NCI-H2107 treated with DMSO at 0.1 percent for 48 hours (cell line): ENCODE measurements at regions not wholly inside any gene's neighbourhood (a gene's known extent, or its start where the extent isn't known, plus 50 kb on each side); places are given as distances from the start of the nearest gene placed in this dataset.
A peak's percentile ranks its signal among the peaks of the same experiment; 100 is the strongest.
"Not testable (repeated sequence)": the region's sequence is repeated elsewhere in the genome, so short reads cannot be mapped to it uniquely, and the experiment has no call there.

ENCODE experiments used
- DNase-seq: peaks from one replicate; lab custom pipeline; 2025; ENCODE audit not compliant: unreplicated experiment; lab: John Stamatoyannopoulos, UW

DNA sequence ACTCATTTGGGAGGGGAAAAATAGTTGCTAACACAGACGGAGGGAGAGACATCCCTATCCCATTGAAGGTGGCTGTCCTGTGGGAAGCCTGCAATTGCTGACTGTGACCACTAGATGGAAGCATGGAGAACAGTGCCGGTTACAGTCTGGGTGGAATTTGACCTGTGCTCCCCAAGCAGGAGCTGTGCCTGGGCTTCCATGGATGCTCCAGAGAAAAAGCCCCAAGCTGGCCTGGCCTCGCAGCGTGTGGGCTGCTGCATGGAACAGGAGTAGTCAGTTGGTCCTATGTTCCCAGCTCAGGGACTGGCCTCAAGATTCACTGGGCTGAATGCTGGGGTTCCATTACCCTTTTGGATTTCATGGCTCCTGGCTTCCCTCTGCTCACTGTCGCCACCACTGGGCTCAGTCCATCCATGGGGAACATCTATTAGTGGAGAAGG, 116.3 kb upstream of the CHD6 start:
- DNase-seq, result peak; percentile 32

DNA sequence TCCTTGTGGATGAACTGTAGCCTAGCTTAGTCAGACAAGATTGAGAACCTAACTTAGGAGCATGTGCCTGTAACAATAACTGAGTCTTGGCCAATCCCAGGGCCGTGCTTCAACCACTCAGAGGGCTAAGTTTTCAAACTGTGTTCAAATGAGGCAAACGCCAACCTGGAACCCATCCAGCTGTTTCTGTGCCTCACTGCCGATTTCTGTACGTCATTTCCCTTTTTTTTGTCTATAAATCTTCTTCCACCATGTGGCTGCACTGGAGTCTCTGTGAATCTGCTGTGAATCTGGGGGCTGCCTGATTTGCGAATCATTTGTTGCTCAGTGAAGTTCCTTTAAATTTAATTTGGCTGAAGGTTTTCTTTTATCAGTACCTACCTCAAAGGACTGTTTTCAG, 115.0 kb upstream of the CHD6 start:
- DNase-seq, result no peak

DNA sequence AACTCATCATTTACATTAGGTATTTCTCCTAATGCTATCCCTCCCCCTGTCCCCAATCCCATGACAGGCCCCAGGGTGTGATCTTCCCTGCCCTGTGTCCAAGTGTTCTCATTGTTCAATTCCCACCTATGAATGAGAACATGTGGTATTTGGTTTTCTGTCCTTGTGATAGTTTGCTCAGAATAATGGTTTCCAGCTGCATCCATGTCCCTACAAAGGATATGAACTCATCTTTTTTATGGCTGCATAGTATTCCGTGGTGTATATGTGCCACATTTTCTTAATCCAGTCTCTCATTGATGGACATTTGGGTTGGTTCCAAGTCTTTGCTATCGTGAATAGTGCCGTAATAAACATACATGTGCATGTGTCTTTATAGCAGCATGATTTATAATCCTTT, 113.0 kb upstream of the CHD6 start:
- DNase-seq, result not testable (repeated sequence)

DNA sequence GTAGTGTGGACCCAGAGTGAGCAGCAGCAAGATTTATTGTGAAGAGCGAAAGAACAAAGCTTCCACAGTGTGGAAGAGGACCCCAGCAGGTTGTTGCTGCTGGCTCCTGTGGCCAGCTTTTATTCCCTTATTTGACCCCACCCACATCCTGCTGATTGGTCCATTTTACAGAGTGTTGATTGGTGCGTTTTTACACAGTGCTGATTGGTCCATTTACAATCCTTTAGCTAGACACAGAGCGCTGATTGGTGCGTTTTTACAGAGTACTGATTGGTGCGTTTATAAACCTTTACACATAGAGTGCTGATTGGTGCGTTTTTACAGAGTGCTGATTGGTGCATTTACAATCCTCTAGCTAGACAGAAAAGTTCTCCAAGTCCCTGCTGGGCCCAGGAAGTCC, 109.5 kb upstream of the CHD6 start:
- DNase-seq, result not testable (repeated sequence)

GRCh38 chr20:41726727-41727126, 108.5 kb upstream of the CHD6 start:
- no peak for DNase-seq

- no peak for DNase-seq
Measured at GRCh38 chr20:41719151-41719550, 101.0 kb upstream of the CHD6 start.

GRCh38 chr20:41717483-41717882, 99.3 kb upstream of the CHD6 start:
- DNase-seq, result peak; percentile 17

DNA sequence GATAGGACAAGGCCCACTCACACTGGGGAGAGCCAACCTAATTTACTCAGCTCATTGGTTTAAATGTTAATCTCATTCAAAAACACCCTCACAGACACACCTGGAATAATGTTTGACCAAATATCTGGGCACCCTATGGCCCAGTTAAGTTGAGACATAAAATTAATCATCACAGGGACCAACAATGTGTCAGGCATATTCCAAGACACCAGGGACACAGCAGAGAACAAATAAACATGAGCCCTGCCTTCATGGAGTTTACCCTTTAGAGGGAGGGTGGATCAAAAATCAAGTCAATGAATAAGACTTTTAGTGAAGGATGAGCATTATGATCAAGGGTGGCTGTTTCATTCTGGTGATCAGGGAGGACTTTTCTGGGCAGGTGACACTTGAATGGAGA, 98.7 kb upstream of the CHD6 start:
- no peak for DNase-seq

DNA sequence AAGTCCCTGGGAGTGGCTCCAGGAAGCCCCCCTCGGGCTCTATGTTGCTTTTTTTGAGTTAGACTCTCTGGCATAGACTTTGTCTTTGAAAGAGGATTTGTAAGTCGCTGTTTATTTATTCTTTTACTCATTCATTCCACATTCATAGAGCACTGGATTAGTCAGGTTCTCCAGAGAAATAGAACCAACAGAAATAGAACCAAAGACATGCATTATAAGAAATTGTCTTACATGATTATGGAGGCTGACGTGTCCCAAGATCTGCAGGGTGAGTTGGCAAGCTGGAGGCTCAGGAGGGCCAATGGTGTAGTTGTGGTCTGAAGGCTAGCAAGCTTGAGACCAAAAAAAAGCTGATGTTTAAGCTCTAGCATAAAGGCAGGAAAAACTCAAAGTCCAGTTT, 98.3 kb upstream of the CHD6 start:
- DNase-seq, result no peak

DNA sequence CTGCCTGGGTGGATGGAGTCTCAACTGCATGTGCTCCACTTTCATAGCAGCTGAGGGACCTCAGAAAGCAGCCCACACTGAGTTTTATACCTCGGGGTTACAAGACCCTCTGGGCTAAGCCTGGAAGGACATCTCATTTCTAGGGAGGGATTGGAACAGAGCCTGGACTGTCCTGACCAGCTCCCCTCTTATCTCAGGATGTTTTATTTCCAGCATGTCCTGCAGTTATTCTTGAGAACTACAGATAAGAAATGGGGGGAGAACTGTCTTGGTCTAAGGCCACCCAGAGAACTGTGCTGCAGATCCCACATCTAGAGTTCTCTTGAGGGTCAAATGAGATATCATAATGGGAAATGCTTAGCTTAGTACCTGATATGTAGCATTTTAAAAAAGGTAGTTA, 97.3 kb upstream of the CHD6 start:
- DNase-seq, result no peak

DNA sequence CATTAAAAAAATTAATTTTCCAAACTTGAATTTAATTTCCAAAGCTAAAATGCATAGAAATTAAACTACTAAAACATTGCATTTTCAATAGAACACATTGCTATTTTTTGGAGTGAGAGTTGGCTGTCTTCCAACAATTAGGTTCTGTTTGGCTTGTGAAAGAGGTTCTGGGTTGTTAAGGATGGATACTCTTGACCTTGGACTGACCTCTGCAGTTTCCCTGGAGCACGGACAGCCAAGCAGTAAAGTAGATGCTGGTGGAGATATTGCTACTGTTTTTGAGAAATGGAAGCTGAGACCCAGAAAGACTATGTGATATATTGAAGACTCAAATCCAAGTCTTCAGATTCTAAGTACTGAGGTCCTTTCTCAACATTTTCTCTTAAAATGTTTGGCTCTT, 95.9 kb upstream of the CHD6 start:
- DNase-seq, result no peak

DNA sequence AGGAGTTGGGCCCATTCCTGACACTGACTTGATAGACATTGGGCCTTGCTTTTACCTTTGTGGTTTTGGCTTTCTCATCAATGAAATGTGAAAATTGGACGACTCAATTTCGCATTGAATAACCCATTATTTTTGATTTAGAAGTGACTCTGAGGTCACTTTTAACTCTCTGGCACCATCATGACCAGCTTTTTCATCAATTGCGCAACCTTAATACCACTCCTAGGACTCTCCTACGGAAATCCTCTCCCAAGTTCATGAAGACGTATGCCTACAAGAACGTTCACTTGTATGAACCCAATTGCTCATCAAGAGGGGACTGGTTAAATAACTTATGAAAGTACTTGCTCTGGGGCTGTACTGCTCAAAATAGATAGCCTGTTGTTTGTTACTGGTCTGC, 86.7 kb upstream of the CHD6 start:
- DNase-seq, result no peak

DNA sequence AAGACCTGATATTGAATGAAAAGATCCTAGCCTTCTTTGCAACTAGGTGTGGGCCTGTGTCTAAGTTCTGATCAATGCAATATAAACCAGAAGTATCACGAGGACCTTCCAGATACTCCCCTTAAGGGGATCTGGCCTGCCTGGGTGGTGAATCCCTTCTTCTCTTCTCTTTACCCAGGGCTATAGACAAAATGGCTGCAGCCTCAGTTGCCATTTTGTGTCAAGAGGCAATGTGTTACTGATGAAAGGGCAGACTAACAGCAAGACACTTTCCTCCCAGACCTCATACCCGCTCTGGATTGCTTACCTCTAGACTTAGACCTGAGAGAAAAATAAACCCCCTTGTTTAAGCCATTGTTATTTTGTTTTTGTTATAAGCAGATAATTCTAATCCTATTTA, 84.5 kb upstream of the CHD6 start:
- DNase-seq, result no peak

DNA sequence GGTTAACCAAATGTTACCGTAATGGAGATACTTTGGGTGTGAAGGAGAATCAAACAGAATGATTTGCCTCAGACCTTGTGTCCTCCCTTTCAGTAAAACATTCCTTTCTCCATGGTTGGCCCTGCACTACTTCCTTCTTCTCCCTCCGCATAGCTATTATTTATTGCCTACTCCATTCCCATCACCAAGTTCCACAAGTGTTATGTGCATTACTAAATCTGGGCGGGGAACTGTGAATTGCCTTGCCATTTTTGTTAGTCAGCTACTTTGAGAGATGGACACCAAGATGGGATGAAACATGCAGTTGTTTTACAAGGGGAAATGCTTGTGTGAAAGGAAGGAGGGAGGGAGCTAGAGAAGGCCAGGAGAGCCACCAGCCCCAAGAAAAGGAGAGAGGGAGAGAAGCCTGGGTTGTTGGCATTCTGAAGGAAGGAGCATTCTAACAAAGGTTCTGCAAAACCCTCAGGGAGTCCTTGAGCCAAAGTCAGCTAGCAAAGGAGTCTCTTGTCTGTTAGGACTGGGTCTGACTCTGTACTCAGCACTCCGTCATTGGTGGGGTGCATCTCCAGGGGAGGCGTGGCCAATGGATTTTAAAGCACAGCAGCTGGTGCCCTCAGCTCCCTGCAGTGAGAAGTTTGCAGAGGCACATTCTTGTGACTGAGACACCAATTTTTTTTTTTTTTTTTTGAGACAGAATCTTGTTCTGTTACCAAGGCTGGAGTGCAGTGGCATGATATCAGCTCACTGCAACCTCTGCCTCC, 83.6 kb upstream of the CHD6 start:
- no peak for DNase-seq

GRCh38 chr20:41699673-41700072, 81.5 kb upstream of the CHD6 start:
- DNase-seq, result not testable (repeated sequence)

DNA sequence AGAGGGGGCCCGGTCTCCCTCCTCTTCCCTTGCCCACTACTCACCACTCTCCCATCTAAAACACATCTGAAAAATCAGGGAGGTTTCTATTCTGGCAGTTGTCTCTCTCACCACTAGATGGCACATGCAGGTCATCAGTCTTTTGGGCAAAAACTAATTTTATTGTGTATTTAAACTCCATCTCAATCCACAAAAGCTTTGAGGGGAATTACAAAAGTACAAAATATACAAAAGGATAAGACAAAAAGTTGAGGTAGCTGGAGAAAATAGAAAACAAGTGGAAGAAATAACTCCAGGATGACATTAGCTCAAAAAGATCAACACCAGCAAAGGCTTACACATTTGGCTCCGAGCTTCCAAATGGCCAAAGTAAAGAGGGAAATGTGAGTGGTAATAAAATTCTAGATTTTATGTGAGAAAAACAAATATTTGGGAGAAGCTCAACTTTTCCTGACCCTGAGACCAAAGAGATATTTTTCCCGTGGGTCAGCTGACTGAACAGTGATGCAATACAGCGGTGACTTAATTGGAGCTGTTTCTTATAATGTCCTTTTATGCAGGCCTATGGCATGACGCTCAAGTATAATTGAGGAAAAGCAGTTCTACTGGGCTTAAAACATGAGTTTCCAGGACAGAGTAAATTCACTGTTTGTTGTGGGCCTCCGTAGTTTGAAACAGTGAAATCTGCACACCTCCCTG, 79.8 kb upstream of the CHD6 start:
- DNase-seq, result no peak

- DNase-seq, result no peak
Measured at GRCh38 chr20:41696428-41696827, 78.3 kb upstream of the CHD6 start.

DNA sequence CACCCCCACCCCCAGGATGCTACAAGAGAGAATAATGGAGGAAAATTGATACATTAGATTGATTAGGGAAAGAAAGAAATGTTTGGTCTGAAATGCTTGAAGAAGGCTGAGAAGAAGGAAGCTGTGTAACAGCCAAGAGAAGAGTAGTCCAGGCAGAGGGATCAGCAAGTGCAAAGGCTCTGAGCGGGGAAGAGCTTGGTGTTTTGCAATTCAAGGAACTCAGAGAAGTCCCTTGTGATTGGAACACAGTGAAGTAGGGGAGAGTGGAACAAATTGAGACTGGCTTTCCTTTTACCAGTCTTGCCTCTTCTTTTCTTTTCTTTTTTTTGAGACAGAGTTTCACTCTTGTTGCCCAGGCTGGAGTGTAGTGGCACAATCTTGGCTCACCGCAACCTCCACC, 76.6 kb upstream of the CHD6 start:
- no peak for DNase-seq

GRCh38 chr20:41693136-41693979, 75.2 kb upstream of the CHD6 start:
- peak; percentile 82 for DNase-seq

- DNase-seq, result peak; percentile 20
Measured at GRCh38 chr20:41692479-41693135, 74.4 kb upstream of the CHD6 start.

- no peak for DNase-seq
Measured at GRCh38 chr20:41691443-41691842, 73.3 kb upstream of the CHD6 start.
